ENCODE measurements at regions not wholly inside any gene's neighbourhood (a gene's known extent, or its start where the extent isn't known, plus 50 kb on each side); places are given as distances from the start of the nearest gene placed in this dataset.

- TF ChIP-seq POLR2A (IDR thresholded peaks at IDR 0.05) (no peak), CTCF (IDR thresholded peaks at IDR 0.05) (no peak)
Observed at GRCh38 chr2:81672923-81673322, 1368.4 kb upstream of the LRRTM1 start.

Measured in body of pancreas (tissue), 4 donors.